BE2C (cell line): ENCODE measurements at regions not wholly inside any gene's neighbourhood (a gene's known extent, or its start where the extent isn't known, plus 50 kb on each side); places are given as distances from the start of the nearest gene placed in this dataset.
A peak's percentile ranks its signal among the peaks of the same experiment; 100 is the strongest.

ENCODE experiments used
- DNase-seq: peaks from one replicate; pipeline ENCODE4 v3.0.0-alpha.2; 2020
- H3K27me3 ChIP-seq: fragments of 250-450 bp; sonication (Bioruptor Pico); 2 replicates; pipeline ENCODE4 v1.5.1; 2020; ENCODE audit warnings: mild to moderate bottlenecking
- H3K36me3 ChIP-seq: fragments of 250-450 bp; sonication (Bioruptor Pico); 2 replicates; pipeline ENCODE4 v1.5.1; 2020; ENCODE audit warnings: mild to moderate bottlenecking
- H3K4me1 ChIP-seq: fragments of 250-450 bp; sonication (Bioruptor Pico); 2 replicates; pipeline ENCODE4 v1.5.1; 2020
- H3K4me3 ChIP-seq: 2 replicates; pipeline ENCODE4 v1.5.1; 2011; ENCODE audit warnings: low read depth, low read length
- H3K9me3 ChIP-seq: fragments of 250-450 bp; sonication (Bioruptor Pico); 2 replicates; pipeline ENCODE4 v1.5.1; 2020
- CTCF ChIP-seq: IDR thresholded peaks from 2 replicates; pipeline ENCODE4 v1.5.1; 2012; ENCODE audit warnings: mild to moderate bottlenecking, low read depth, low read length

GRCh38 chrX:118189000-118189399 is 72.4 kb upstream of the KLHL13 start:
- H3K36me3 ChIP-seq = no peaks in the 10 kb centered on the region
- TF ChIP-seq CTCF = no peak
- H3K4me1 ChIP-seq = peaks cover 11% of the 10 kb centered on the region; the same call in 1 of the 2 replicates
- H3K27me3 ChIP-seq = no peaks in the 10 kb centered on the region
- H3K4me3 ChIP-seq = no peak overlapping the region
- no peaks in the 10 kb centered on the region for H3K9me3 ChIP-seq
- DNase-seq = peak; percentile 40

DNA sequence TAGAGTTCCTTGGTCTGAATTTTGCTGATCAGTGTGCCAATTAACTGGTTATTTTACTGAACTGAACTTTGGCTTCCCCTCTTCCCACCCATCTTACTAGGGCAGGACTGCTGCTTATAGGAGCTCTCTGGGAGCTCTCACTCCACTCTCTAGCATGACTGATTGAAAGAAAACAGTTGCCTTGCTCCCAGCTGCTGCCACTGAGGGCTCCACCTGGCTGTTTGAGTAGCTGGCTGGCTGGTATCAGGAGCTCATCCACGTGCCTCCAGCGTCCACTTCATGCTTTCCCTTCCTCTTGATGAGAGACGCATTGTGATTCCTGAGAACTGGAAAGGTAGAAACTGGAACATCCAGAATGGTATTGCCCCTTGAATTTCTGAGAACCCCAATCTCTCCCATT is 73.0 kb upstream of the KLHL13 start:
- peak; percentile 26; the same call in 1 of the 2 replicates for TF ChIP-seq CTCF
- DNase-seq = peak; percentile 66
- Histone ChIP-seq H3K9me3 (no peaks in the 10 kb centered on the region), H3K4me1 (peaks cover 11% of the 10 kb centered on the region; the same call in 1 of the 2 replicates), H3K4me3 (no peak overlapping the region), H3K36me3 (no peaks in the 10 kb centered on the region), H3K27me3 (no peaks in the 10 kb centered on the region)

DNA sequence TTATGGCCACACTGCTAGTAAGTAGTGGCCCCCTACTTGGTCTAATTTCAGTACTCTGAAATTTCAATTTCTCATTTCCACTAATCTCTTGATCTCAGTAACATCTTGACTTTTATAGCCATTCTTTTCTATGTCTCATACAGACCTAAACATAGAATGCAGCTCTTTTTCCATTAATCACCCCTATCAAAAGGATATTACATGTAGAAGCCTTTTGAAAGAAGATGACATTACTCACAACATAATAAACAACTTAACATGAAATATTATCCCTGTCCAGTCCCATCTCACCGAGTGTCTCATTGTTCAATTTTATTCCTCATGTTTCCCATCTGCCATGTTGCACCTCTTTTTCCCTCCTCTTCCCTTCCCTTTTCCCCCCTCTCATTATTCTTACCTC is 81.1 kb upstream of the KLHL13 start:
- no peak for TF ChIP-seq CTCF
- no peak for DNase-seq
- Histone ChIP-seq H3K4me1 (no peaks in the 10 kb centered on the region), H3K36me3 (no peaks in the 10 kb centered on the region), H3K27me3 (no peaks in the 10 kb centered on the region), H3K4me3 (no peak overlapping the region), H3K9me3 (no peaks in the 10 kb centered on the region)

GRCh38 chrX:118198577-118198976 is 82.0 kb upstream of the KLHL13 start:
- Histone ChIP-seq H3K27me3 (no peaks in the 10 kb centered on the region), H3K4me3 (no peak overlapping the region), H3K36me3 (no peaks in the 10 kb centered on the region), H3K4me1 (no peaks in the 10 kb centered on the region), H3K9me3 (no peaks in the 10 kb centered on the region)
- no peak for DNase-seq
- no peak for TF ChIP-seq CTCF

GRCh38 chrX:118199997-118200396 is 83.4 kb upstream of the KLHL13 start:
- H3K9me3 ChIP-seq = no peaks in the 10 kb centered on the region
- no peaks in the 10 kb centered on the region for H3K36me3 ChIP-seq
- no peak for TF ChIP-seq CTCF
- no peak for DNase-seq
- H3K4me3 ChIP-seq = no peak overlapping the region
- no peaks in the 10 kb centered on the region for H3K27me3 ChIP-seq
- no peaks in the 10 kb centered on the region for H3K4me1 ChIP-seq

- Histone ChIP-seq H3K4me3 (no peak overlapping the region), H3K9me3 (no peaks in the 10 kb centered on the region), H3K27me3 (no peaks in the 10 kb centered on the region), H3K36me3 (no peaks in the 10 kb centered on the region), H3K4me1 (no peaks in the 10 kb centered on the region)
- no peak for DNase-seq
- TF ChIP-seq CTCF = no peak
Measured at GRCh38 chrX:118205421-118206395, 89.1 kb upstream of the KLHL13 start.
